GM18502 (cell line): ENCODE measurements at regions not wholly inside any gene's neighbourhood (a gene's known extent, or its start where the extent isn't known, plus 50 kb on each side); places are given as distances from the start of the nearest gene placed in this dataset.

Experiments used
- ATAC-seq: cut with Tn5 transposase; IDR thresholded peaks from one replicate; pipeline ENCODE4 v1.9.1; 2021; ENCODE audit warnings: mild to moderate bottlenecking; ENCODE audit not compliant: unreplicated experiment, poor library complexity

GRCh38 chr2:213202011-213202410 lies 50.6 kb upstream of the IKZF2 start:
- no peak for ATAC-seq

GRCh38 chr2:213205944-213206343 lies 54.5 kb upstream of the IKZF2 start:
- no peak for ATAC-seq

- no peak for ATAC-seq
These were observed 61.8 kb upstream of the IKZF2 start for GRCh38 chr2:213213186-213213585.

GRCh38 chr2:213214209-213214608 lies 62.8 kb upstream of the IKZF2 start:
- no peak for ATAC-seq

GRCh38 chr2:213216461-213216860 lies 65.0 kb upstream of the IKZF2 start:
- no peak for ATAC-seq

GRCh38 chr2:213219816-213220215 lies 64.4 kb upstream of the SPAG16 start:
- no peak for ATAC-seq

GRCh38 chr2:213220967-213221603 lies 63.2 kb upstream of the SPAG16 start:
- ATAC-seq = peak; percentile 90

- ATAC-seq = no peak
These were observed 62.3 kb upstream of the SPAG16 start for GRCh38 chr2:213221957-213222356.

GRCh38 chr2:213224366-213224765 lies 59.9 kb upstream of the SPAG16 start:
- no peak for ATAC-seq

GRCh38 chr2:213225866-213226265 lies 58.4 kb upstream of the SPAG16 start:
- ATAC-seq = no peak

GRCh38 chr2:213227458-213227857 lies 56.8 kb upstream of the SPAG16 start:
- peak; percentile 98 for ATAC-seq

- ATAC-seq = no peak
These were observed 55.6 kb upstream of the SPAG16 start for GRCh38 chr2:213228638-213229037.

- ATAC-seq = no peak
These were observed 54.5 kb upstream of the SPAG16 start for GRCh38 chr2:213229814-213230213.

- ATAC-seq = no peak
These were observed 52.3 kb upstream of the SPAG16 start for GRCh38 chr2:213231966-213232365.

- ATAC-seq = peak; percentile 94
These were observed 51.4 kb upstream of the SPAG16 start for GRCh38 chr2:213232649-213233437.

GRCh38 chr2:213233438-213234330 lies 50.6 kb upstream of the SPAG16 start:
- no peak for ATAC-seq
